GM12878 (cell line): ENCODE measurements at regions not wholly inside any gene's neighbourhood (a gene's known extent, or its start where the extent isn't known, plus 50 kb on each side); places are given as distances from the start of the nearest gene placed in this dataset.

Experiments used
- ATAC-seq: fragments of 200-7000 bp; cut with Tn5 transposase; 3 replicates; pipeline ENCODE4 v1.9.1; 2020; ENCODE audit warnings: mild to moderate bottlenecking, moderate library complexity
- BruUV-seq: library from RNA; stranded (reverse); fragments of 400-500 nt; replicated peaks from 2 replicates; lab custom pipeline; 2021; lab: Mats Ljungman, UMichigan
- CTCF ChIA-PET: fragments of 300-600 bp; sonication (Branson Sonifier 250); formaldehyde crosslinking; extraction: SDS; loops from one replicate; lab custom pipeline; 2021; ENCODE audit warnings: inconsistent platforms; lab: Yijun Ruan, JAX
- POLR2A ChIA-PET: fragments of 350-600 bp; formaldehyde crosslinking; extraction: SDS; loops from one replicate; lab custom pipeline; 2021; ENCODE audit warnings: inconsistent platforms; lab: Charles Lee
- RAD21 ChIA-PET: fragments of 300-600 bp; sonication (Branson Sonifier 250); formaldehyde crosslinking; loops from one replicate; lab custom pipeline; 2023; ENCODE audit warnings: antibody characterized with exemption; ENCODE audit not compliant: unreplicated experiment; lab: Charles Lee
- SMC1A ChIA-PET: fragments of 300-600 bp; sonication (Branson Sonifier 250); formaldehyde crosslinking; loops from one replicate; lab custom pipeline; 2023; ENCODE audit not compliant: unreplicated experiment, uncharacterized antibody; lab: Charles Lee
- DNase-seq: peaks from one replicate; pipeline ENCODE4 v3.0.0-alpha.2; 2011; ENCODE audit warnings: low read depth, low spot score
- FAIRE-seq: peaks from 3 replicates; lab custom pipeline; 2011; peaks lifted over from hg19 to GRCh38; lab: Jason Lieb, UNC
- H2AFZ ChIP-seq: 2 replicates; pipeline ENCODE4 v1.6.0; 2011; ENCODE audit warnings: low read depth, low read length, control low read depth; ENCODE audit not compliant: control insufficient read depth
- H3K27ac ChIP-seq: 2 replicates; pipeline ENCODE4 v1.5.1; 2011; ENCODE audit warnings: control low read depth; ENCODE audit not compliant: control insufficient read depth, insufficient read depth
- H3K27me3 ChIP-seq, 2 experiments: replicated peaks in 1 of 2; 2 replicates each; pipeline versions ENCODE4 v1.6.0 to v1.6.1; 2011; ENCODE audit warnings: low read length in 1 of 2; ENCODE audit not compliant: control insufficient read depth in 2 of 2, insufficient read depth in 2 of 2
- H3K36me3 ChIP-seq, 2 experiments: 2 replicates each; pipeline ENCODE4 v1.5.1; 2011; ENCODE audit warnings: low read length in 1 of 2; ENCODE audit not compliant: control insufficient read depth in 2 of 2, insufficient read depth in 2 of 2
- H3K4me1 ChIP-seq: 2 replicates; pipeline ENCODE4 v1.6.1; 2011; ENCODE audit warnings: mild to moderate bottlenecking, low read length, moderate library complexity, mixed read lengths; ENCODE audit not compliant: control insufficient read depth, insufficient read depth
- H3K4me2 ChIP-seq: 2 replicates; pipeline ENCODE4 v1.6.0; 2011; ENCODE audit warnings: control low read depth; ENCODE audit not compliant: control insufficient read depth, insufficient read depth
- H3K4me3 ChIP-seq: fragments of 200-600 bp; sonication (generic); 2 replicates; pipeline ENCODE4 v1.5.1; 2016
- H3K79me2 ChIP-seq: 2 replicates; pipeline ENCODE4 v1.6.0; 2011; ENCODE audit warnings: low read length; ENCODE audit not compliant: control insufficient read depth, insufficient read depth
- H3K9ac ChIP-seq: 2 replicates; pipeline ENCODE4 v1.8.0; 2011; ENCODE audit warnings: low read length, control low read depth, mixed read lengths; ENCODE audit not compliant: control insufficient read depth, insufficient read depth
- H3K9me3 ChIP-seq: replicated peaks from 3 replicates; pipeline ENCODE4 v1.5.1; 2011; ENCODE audit warnings: mild to moderate bottlenecking, low read length; ENCODE audit not compliant: control insufficient read depth, insufficient read depth
- H4K20me1 ChIP-seq: 2 replicates; pipeline ENCODE4 v1.6.0; 2011; ENCODE audit not compliant: control insufficient read depth, insufficient read depth
- CTCF ChIP-seq, 3 experiments: IDR thresholded peaks in 2 of 3; conservative IDR thresholded peaks in 1 of 3; 2 replicates each; pipeline ENCODE4 v1.5.1; 2011; ENCODE audit warnings: low read depth in 3 of 3, low read length in 3 of 3, mild to moderate bottlenecking in 3 of 3, control low read depth in 2 of 3, moderate library complexity in 2 of 3, inconsistent platforms in 1 of 3, mixed read lengths in 1 of 3; ENCODE audit not compliant: control insufficient read depth in 2 of 3, insufficient read depth in 1 of 3; ENCODE audit errors: extremely low read depth in 1 of 3
- HCFC1 ChIP-seq: fragments of 150-350 bp; IDR thresholded peaks from 2 replicates; pipeline ENCODE4 v1.6.1; 2014; ENCODE audit warnings: low read length
- HDAC6 ChIP-seq: fragments of 200-600 bp; sonication (generic); IDR thresholded peaks from one replicate; pipeline ENCODE4 v1.8.0; 2017; ENCODE audit warnings: antibody characterized with exemption; ENCODE audit not compliant: unreplicated experiment
- IKZF2 ChIP-seq, 2 experiments: fragments of 450-650 bp; IDR thresholded peaks; 2 replicates each; pipeline ENCODE4 v1.6.1; 2017; ENCODE audit warnings: mild to moderate bottlenecking in 2 of 2, moderate library complexity in 2 of 2
- LARP7 ChIP-seq: fragments of 450-650 bp; IDR thresholded peaks from 2 replicates; pipeline ENCODE4 v1.6.1; 2017; ENCODE audit warnings: mild to moderate bottlenecking
- MEF2A ChIP-seq: IDR thresholded peaks from 2 replicates; pipeline ENCODE4 v1.6.1; 2011; ENCODE audit warnings: low read depth, mild to moderate bottlenecking, low read length, moderate library complexity; ENCODE audit not compliant: insufficient read depth
- MEF2B ChIP-seq: fragments of 450-650 bp; IDR thresholded peaks from 2 replicates; pipeline ENCODE4 v1.6.1; 2018; ENCODE audit warnings: mild to moderate bottlenecking, moderate library complexity; ENCODE audit not compliant: partially characterized antibody, poor library complexity, severe bottlenecking
- NFXL1 ChIP-seq: fragments of 450-650 bp; IDR thresholded peaks from 2 replicates; pipeline ENCODE4 v1.6.1; 2017; ENCODE audit warnings: antibody characterized with exemption, mild to moderate bottlenecking, borderline replicate concordance
- PAX8 ChIP-seq: fragments of 450-650 bp; IDR thresholded peaks from 2 replicates; pipeline ENCODE4 v1.6.1; 2017; ENCODE audit warnings: mild to moderate bottlenecking, moderate library complexity
- PML ChIP-seq: IDR thresholded peaks from 2 replicates; pipeline ENCODE4 v1.6.1; 2012; ENCODE audit warnings: low read length, inconsistent platforms
- RBBP5 ChIP-seq: fragments of 200-600 bp; sonication (generic); conservative IDR thresholded peaks from 2 replicates; pipeline ENCODE4 v1.6.1; 2016
- RFX5 ChIP-seq: IDR thresholded peaks from 2 replicates; pipeline ENCODE4 v1.6.1; 2011; ENCODE audit warnings: low read depth, low read length, improper control_type of control experiment
- SIX5 ChIP-seq: IDR thresholded peaks from 2 replicates; pipeline ENCODE4 v1.6.1; 2011; ENCODE audit warnings: mild to moderate bottlenecking, low read depth, low read length, moderate library complexity; ENCODE audit not compliant: severe bottlenecking
- SMC3 ChIP-seq: IDR thresholded peaks from 2 replicates; pipeline ENCODE4 v1.6.1; 2011; ENCODE audit warnings: low read length, improper control_type of control experiment, borderline replicate concordance
- TCF7 ChIP-seq: IDR thresholded peaks from 2 replicates; pipeline ENCODE4 v1.6.1; 2014; ENCODE audit warnings: antibody characterized with exemption, borderline replicate concordance
- ZBTB11 ChIP-seq: fragments of 450-650 bp; formaldehyde crosslinking; IDR thresholded peaks from 2 replicates; pipeline ENCODE4 v1.5.0; 2022; ENCODE audit warnings: mild to moderate bottlenecking, missing genetic modification characterization
- in situ Hi-C: fragments of 300-500 bp; cut with MboI; formaldehyde crosslinking; loops from 9 replicates; pipeline ENCODE4 v1.14.3; 2018; ENCODE audit warnings: mixed read lengths
- intact Hi-C: fragments of 100-400 bp; cut with micrococcal nuclease; formaldehyde crosslinking; loops from one replicate; pipeline ENCODE4 v1.14.2; 2022; ENCODE audit not compliant: unreplicated experiment

GRCh38 chr13:50535050-50535449 is 308.4 kb downstream of the DLEU7 start:
- CTCF ChIA-PET, result interaction anchor here (2.1 kb wide), 1 partner anchor 451 kb away, joined by 6 read pairs; no protein-coding TSS in a partner anchor
- Histone ChIP-seq H3K4me1 (no peaks in the 10 kb centered on the region), H4K20me1 (no peaks in the 10 kb centered on the region)
- SMC1A ChIA-PET, result no interaction called here
- no TSS peak for BruUV-seq
- TF ChIP-seq MEF2B (no peak), PML (no peak), LARP7 (no peak), SIX5 (no peak), MEF2A (no peak), HDAC6 (no peak), IKZF2 (IDR thresholded peaks at IDR 0.05) (no peak), ZBTB11 (CRISPR knock-in tag) (no peak), TCF7 (no peak), NFXL1 (no peak), SMC3 (no peak), CTCF (IDR thresholded peaks at IDR 0.05 in 2 of 3, conservative IDR thresholded peaks at IDR 0.05 in 1 of 3; ENCODE audit: control insufficient read depth in 2 of 3, extremely low read depth in 1 of 3, insufficient read depth in 1 of 3, low read depth in 3 of 3, low read length in 3 of 3) (no peak), PAX8 (no peak), RFX5 (no peak), RBBP5 (no peak), HCFC1 (no peak)
- TF ChIP-seq, all 136 proteins: peak for 0
- Histone ChIP-seq H3K4me3 (no peak overlapping the region), H3K79me2 (no peaks in the 10 kb centered on the region), H2AFZ (no peak overlapping the region), H3K4me2 (no peak overlapping the region), H3K9me3 (peaks cover 12% of the 10 kb centered on the region), H3K9ac (no peak overlapping the region), H3K27me3 (no peaks in the 10 kb centered on the region), H3K27ac (no peak overlapping the region), H3K36me3 (no peaks in the 10 kb centered on the region)
- ChIA-PET POLR2A (no interaction called here), RAD21 (interaction anchor here (1.0 kb wide), 1 partner anchor 377 kb away, joined by 3 read pairs; no protein-coding TSS in a partner anchor)
- FAIRE-seq (no peak), DNase-seq (no peak), ATAC-seq (no peak)
- intact Hi-C loops, result loop anchor here (10.0 kb wide), 1 partner anchor 270 kb away; no protein-coding TSS in a partner anchor
- in situ Hi-C loops, result no loop called here
